Body of pancreas (tissue), 4 donors: ENCODE measurements at regions not wholly inside any gene's neighbourhood (a gene's known extent, or its start where the extent isn't known, plus 50 kb on each side); places are given as distances from the start of the nearest gene placed in this dataset.
"Not testable (repeated sequence)": the region's sequence is repeated elsewhere in the genome, so short reads cannot be mapped to it uniquely, and the experiment has no call there.

Source experiments
- ATAC-seq: fragments of 150-250 bp; one replicate; pipeline ENCODE4 v1.9.1; 2016
- DNase-seq, 4 donors: peaks; one replicate each; pipeline ENCODE4 v3.0.0-alpha.2; 2019
- H3K27ac ChIP-seq, 4 donors: fragments of 200-600 bp; sonication (generic); 1 replicate in 3 of 4; 2 replicates in 1 of 4; pipeline versions ENCODE4 v1.5.1 to v1.6.1; 2016 to 2019; ENCODE audit warnings: mild to moderate bottlenecking in 1 of 4, mixed read lengths in 1 of 4, moderate library complexity in 1 of 4
- H3K27me3 ChIP-seq, 2 donors: fragments of 200-600 bp; sonication (generic); one replicate each; pipeline ENCODE4 v1.6.0; 2016; ENCODE audit warnings: mild to moderate bottlenecking in 1 of 2
- H3K36me3 ChIP-seq, 2 donors: fragments of 200-600 bp; sonication (generic); replicated peaks in 1 of 2; 2 replicates each; pipeline ENCODE4 v1.5.1; 2016; ENCODE audit warnings: low read depth in 2 of 2; ENCODE audit not compliant: insufficient read depth in 1 of 2
- H3K4me1 ChIP-seq: fragments of 200-600 bp; sonication (generic); one replicate; pipeline ENCODE4 v1.6.0; 2016
- H3K4me3 ChIP-seq, 2 donors: fragments of 200-600 bp; sonication (generic); 1 replicate in 1 of 2; 2 replicates in 1 of 2; pipeline ENCODE4 v1.5.1; 2016 to 2019
- H3K9me3 ChIP-seq, 3 donors: fragments of 200-600 bp; sonication (generic); 1 replicate in 2 of 3; 2 replicates in 1 of 3; pipeline ENCODE4 v1.5.1; 2016
- POLR2A ChIP-seq, 3 donors: fragments of 450-650 bp; IDR thresholded peaks; one replicate each; pipeline ENCODE4 v1.6.1; 2016; ENCODE audit warnings: antibody characterized with exemption in 3 of 3, mild to moderate bottlenecking in 2 of 3
- WGBS, 2 donors: methylation state at CpG; one replicate each; pipeline ENCODE4 v1.1.5; 2017; 5-methylcytosine and 5-hydroxymethylcytosine counted together
- intact Hi-C: fragments of 100-400 bp; cut with DNase I; formaldehyde crosslinking; loops from one replicate; pipeline ENCODE4 v1.15.1; 2023
- TF ChIP-seq, protein P1 (sequence below), 7 experiments: fragments of 450-650 bp in 4 of 7; fragments of 200-600 bp in 3 of 7; sonication (generic) in 3 of 7; IDR thresholded peaks; one replicate each; pipeline ENCODE4 v1.5.1; 2016 to 2019; ENCODE audit warnings: antibody characterized with exemption in 7 of 7

DNA sequence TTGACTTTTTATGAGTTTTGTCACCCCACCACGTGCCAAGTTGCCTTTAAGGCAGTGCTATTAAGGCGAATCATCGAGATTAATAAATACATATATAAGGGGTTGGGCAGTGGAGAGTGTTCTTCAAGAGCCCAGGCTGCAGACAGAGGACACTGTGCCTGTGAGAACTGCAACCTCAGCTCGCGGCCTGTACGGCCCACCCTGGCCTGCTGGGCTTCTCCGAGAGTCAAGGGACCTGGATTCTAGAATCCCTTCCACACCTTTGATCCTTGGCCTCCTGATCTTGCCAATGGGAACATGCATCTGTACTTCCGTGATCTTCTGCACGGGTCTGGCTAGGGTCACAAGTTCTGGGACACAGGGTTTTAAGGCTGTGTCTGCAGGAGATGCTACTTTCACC lies 54.5 kb downstream of the IRX5 start:
- no peak for DNase-seq
- ATAC-seq, result no peak
- Histone ChIP-seq H3K36me3 (no peaks in the 10 kb centered on the region), H3K9me3 (no peaks in the 10 kb centered on the region), H3K4me1 (no peaks in the 10 kb centered on the region), H3K27me3 (no peaks in the 10 kb centered on the region), H3K4me3 (no peak overlapping the region), H3K27ac (no peak overlapping the region)
- WGBS, 2 donors, result 56 to 67% methylated on average over 9 of the region's 9 CpGs
- intact Hi-C loops, result no loop called here
- TF ChIP-seq, protein P1, sequence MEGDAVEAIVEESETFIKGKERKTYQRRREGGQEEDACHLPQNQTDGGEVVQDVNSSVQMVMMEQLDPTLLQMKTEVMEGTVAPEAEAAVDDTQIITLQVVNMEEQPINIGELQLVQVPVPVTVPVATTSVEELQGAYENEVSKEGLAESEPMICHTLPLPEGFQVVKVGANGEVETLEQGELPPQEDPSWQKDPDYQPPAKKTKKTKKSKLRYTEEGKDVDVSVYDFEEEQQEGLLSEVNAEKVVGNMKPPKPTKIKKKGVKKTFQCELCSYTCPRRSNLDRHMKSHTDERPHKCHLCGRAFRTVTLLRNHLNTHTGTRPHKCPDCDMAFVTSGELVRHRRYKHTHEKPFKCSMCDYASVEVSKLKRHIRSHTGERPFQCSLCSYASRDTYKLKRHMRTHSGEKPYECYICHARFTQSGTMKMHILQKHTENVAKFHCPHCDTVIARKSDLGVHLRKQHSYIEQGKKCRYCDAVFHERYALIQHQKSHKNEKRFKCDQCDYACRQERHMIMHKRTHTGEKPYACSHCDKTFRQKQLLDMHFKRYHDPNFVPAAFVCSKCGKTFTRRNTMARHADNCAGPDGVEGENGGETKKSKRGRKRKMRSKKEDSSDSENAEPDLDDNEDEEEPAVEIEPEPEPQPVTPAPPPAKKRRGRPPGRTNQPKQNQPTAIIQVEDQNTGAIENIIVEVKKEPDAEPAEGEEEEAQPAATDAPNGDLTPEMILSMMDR (IDR thresholded peaks at IDR 0.05), result no peak
- no peak for TF ChIP-seq POLR2A (IDR thresholded peaks at IDR 0.05)

DNA sequence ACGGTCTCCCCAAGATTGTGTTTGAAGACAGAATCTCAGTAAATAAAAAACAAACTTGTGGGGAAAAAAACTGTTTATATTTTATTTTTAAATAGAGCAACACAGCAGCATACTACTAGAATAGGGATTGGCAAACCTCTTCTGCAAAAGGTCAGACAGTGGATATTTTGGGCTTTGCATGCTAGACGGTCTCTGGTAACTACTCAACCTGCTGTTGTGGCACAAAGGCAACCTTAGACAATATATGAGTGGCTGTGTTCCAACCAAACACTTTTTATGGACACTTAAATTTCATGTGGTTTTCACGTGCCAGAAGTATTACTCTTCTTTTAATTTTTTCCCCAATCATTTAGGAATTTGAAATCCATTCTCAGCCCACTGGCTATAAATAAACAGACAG lies 55.0 kb downstream of the IRX5 start:
- ATAC-seq (no peak), DNase-seq (no peak)
- no peak overlapping the region for H3K4me3 ChIP-seq
- intact Hi-C loops, result no loop called here
- H3K27me3 ChIP-seq, result no peaks in the 10 kb centered on the region
- TF ChIP-seq, protein P1 (IDR thresholded peaks at IDR 0.05), result no peak
- TF ChIP-seq POLR2A (IDR thresholded peaks at IDR 0.05), result no peak
- no peaks in the 10 kb centered on the region for H3K4me1 ChIP-seq
- 66 to 71% methylated on average over 3 of the region's 3 CpGs for WGBS, 2 donors
- no peaks in the 10 kb centered on the region for H3K36me3 ChIP-seq
- H3K9me3 ChIP-seq, result no peaks in the 10 kb centered on the region
- no peak overlapping the region for H3K27ac ChIP-seq

DNA sequence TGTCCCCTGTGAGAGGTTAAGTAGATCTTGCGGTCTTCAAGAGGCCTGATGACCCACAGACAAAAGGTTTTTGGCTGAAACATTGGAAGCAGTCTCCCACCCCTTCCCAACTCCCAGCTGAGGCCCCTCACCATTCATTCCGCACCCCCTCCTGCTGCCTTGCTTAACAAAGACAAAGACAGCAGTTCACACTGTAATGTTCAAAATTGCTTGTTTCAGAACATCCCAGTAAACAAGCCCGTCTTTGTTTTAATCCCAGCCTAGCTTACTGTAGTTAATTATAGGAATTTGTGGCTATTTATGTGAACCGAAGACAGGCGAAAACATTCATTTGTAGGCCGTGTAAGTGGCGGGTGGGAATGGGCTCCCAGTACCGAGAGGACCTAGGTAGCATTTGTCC lies 55.7 kb downstream of the IRX5 start:
- 79 to 83% methylated on average over 8 of the region's 8 CpGs for WGBS, 2 donors
- no peaks in the 10 kb centered on the region for H3K9me3 ChIP-seq
- no peaks in the 10 kb centered on the region for H3K27me3 ChIP-seq
- H3K4me1 ChIP-seq, result no peaks in the 10 kb centered on the region
- DNase-seq (no peak), ATAC-seq (no peak)
- TF ChIP-seq, protein P1 (IDR thresholded peaks at IDR 0.05), result no peak
- TF ChIP-seq POLR2A (IDR thresholded peaks at IDR 0.05), result no peak
- intact Hi-C loops, result no loop called here
- H3K4me3 ChIP-seq, result no peak overlapping the region
- H3K27ac ChIP-seq, result no peak overlapping the region
- no peaks in the 10 kb centered on the region for H3K36me3 ChIP-seq

DNA sequence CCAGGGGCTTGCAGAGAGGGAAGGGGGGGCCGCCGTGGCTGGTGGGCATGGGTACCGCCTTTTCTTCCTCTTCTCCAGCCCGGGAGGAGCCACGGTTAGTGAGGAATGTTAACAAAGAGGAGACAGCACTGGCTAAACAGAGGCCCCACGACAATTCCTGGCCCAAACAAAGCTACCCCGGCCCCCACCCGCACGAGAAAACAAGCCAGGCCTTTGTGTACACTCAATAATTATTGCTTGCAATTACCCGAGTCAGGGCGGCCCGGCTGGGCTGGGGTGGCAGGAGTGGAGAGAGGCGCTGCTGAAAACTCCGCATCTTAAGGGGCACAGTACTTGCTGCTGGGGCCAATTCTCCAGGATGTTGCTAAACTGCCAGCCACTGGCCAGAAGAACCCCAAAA lies 56.4 kb downstream of the IRX5 start:
- WGBS, 2 donors, result 54 to 63% methylated on average over 7 to 14 of the region's 14 CpGs
- TF ChIP-seq POLR2A (IDR thresholded peaks at IDR 0.05), result no peak
- TF ChIP-seq, protein P1 (IDR thresholded peaks at IDR 0.05), result no peak
- no peak overlapping the region for H3K27ac ChIP-seq
- no peak overlapping the region for H3K4me3 ChIP-seq
- no peaks in the 10 kb centered on the region for H3K36me3 ChIP-seq
- no peaks in the 10 kb centered on the region for H3K4me1 ChIP-seq
- no peak for ATAC-seq
- no peaks in the 10 kb centered on the region for H3K27me3 ChIP-seq
- intact Hi-C loops, result no loop called here
- no peak for DNase-seq
- no peaks in the 10 kb centered on the region for H3K9me3 ChIP-seq

DNA sequence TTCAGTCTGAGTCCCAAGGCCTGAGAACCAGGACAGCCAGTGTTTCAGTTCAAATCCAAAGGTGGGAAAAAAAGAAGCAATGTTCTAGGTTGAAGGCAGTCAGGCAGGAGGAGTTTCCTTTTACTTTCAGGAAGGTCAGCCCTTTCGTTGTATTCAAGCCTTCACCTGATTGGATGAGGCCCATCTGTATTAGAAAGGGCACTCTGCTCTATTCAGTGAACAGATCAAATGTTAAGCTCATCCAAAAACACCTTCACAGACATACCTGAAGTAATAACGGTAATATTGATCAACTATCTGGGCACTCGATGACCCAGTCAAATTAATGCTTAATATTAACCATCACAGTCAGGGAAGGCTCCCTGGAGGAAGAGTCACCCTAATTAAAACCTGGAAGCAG lies 60.9 kb downstream of the IRX5 start:
- intact Hi-C loops, result no loop called here
- no peak overlapping the region for H3K27ac ChIP-seq
- H3K4me3 ChIP-seq, result no peak overlapping the region
- ATAC-seq (no peak), DNase-seq (no peak)
- no peaks in the 10 kb centered on the region for H3K27me3 ChIP-seq
- no peaks in the 10 kb centered on the region for H3K9me3 ChIP-seq
- no peaks in the 10 kb centered on the region for H3K4me1 ChIP-seq
- WGBS, 2 donors, result 46 to 60% methylated on average over 3 of the region's 3 CpGs
- H3K36me3 ChIP-seq, result no peaks in the 10 kb centered on the region
- TF ChIP-seq, protein P1 (IDR thresholded peaks at IDR 0.05), result no peak
- no peak for TF ChIP-seq POLR2A (IDR thresholded peaks at IDR 0.05)

DNA sequence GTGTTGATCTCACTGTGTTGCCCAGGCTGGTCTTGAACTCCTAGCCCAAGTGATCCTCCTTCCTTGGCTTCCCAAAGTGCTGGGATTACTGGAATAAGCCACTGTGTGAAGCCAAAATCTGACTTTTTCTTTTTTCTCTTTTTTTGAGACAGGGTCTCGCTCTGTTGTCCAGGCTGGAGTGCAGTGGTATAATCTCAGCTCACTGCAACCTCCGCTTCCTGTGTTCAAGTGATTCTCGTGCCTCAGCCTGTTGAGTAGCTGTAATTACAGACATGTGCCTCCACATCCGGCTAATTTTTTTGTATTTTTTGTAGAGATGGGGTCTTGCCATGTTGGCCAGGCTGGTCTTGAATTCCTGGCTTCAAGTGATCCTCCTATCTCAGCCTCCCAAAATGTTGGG lies 61.3 kb downstream of the IRX5 start:
- H3K4me1 ChIP-seq, intact Hi-C loops, DNase-seq, H3K27ac ChIP-seq, ATAC-seq, H3K9me3 ChIP-seq, H3K36me3 ChIP-seq, H3K27me3 ChIP-seq, H3K4me3 ChIP-seq: not testable (repeated sequence)
- 67 to 82% methylated on average over 4 of the region's 4 CpGs for WGBS, 2 donors
